GM21423 (cell line): ENCODE measurements at regions not wholly inside any gene's neighbourhood (a gene's known extent, or its start where the extent isn't known, plus 50 kb on each side); places are given as distances from the start of the nearest gene placed in this dataset.

Source experiments
- ATAC-seq: cut with Tn5 transposase; IDR thresholded peaks from one replicate; pipeline ENCODE4 v1.9.1; 2021; ENCODE audit warnings: mild to moderate bottlenecking, moderate library complexity; ENCODE audit not compliant: unreplicated experiment

DNA sequence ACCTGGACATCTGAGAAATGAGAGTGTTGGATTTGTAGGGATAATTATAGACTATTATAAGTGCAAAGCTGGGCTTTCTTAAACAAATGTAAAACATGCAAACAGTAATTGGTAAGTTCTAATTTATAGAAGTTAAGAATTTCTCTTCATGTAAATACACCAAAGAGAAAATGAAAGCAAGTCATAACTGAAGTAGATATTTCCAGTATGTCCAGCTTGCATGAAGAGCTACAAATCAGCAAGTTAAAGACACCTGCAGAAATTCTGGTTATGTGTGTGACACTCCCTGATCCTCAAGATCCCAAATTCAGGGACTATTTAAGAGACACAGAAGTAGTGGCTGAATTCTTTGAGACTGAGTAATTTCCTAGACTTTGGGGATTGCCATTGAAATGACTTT is 308.9 kb downstream of the TLE4 start:
- ATAC-seq = peak; percentile 37

DNA sequence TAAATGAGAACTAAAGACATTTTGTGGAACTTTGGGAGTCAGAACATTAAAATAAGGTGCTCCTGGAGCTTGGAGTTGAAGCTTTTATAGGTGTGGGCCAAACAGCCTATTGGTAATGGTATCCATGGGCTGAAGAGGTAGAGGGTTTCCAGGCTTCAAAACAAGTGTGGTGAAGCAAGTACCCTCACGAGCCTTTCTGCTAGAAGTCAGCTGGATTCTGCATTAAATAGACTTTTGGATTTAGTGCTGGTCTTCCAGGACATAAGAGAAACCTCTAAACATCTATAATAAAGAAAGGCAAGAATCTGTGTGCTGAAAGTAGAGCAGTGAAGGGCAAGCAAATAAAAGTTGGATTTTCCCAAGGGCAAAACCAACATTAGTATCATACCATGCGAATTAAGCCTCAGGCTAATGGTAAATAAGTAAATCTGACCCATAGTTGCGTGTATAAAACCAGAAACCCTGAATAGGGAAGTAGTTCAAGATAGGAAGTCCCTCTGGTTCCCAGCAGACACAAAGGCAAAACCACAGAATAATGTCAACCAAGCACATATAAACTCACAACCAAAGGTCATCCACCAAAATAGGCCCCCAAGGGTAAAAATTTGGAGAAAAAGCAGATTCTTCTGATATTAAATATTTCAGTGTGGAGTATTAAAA is 306.3 kb downstream of the TLE4 start:
- ATAC-seq = peak; percentile 51

DNA sequence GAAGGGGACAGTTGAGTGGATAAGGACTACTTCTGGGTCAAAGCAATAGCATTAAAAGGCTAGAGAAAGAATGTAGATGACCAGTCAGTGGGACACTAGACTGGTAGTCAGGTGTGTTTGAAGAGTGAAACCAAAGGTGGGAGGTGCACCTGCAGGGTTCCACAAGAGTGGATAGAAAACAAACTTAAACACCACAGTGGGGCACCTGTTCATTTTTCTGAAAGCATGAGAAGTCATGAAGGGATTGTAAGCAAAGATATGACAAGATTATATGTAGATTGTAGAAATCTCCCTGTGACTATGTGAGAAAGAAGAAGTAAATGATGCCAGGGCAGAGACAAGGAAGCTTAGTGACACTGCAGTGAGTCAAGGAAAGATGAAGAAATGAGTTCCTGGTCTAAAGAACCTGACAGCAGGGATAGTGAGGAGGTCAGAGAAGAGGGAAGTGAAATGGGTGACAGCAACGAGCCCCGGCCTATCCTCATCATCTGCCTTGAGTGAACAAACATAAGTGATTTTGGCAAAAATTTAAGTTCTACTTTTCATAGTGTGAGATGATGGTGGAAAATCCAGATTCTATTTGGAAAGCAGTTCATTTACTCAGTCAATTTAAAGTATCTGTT is 296.9 kb downstream of the TLE4 start:
- peak; percentile 59 for ATAC-seq

DNA sequence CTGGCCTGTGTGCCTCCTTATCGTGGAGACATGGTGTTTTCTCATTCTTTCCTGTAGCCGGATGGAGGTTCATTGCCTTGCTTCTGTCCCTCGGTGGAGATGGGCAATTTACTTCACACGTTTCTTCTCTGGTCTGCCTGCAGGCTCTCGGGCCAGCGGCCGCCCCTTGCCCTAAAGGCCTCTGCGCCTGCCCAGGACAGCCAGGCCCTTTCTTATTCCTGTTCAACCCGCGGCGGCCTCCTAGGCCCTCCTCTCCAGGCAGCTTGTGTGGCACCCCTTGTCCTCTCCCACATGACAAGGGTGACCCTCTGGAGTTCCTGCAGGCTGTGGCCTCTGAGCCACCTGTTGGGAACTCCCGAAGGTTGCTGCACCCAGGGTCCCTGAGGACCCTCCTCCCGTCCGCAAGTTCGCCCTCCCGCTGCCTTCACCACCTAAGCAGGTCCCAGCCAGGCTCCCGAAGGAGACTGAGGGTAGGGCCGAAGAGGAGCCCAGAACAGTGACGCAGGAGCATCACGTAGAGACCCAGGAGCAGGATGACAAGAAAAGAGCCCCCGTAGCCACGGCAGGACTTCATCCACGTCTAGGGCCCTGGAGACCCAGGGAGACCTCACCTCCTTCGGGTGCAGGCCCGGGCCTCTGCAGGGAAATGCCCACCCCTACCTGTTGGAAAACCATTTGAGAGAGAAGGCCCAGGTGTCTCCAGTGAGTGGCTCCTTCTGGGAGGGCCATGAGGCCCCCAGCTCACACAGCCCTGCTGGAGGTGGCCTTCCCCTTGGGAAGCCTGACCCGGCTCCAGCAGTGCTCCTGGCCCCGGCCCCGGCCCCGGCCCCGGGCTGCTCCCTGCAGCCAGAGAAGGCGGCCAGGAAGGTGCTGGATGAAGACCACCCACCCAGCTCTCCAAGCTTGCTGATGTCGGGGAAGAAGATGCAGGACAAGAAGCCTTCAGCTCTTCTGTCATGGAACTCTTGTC is 291.4 kb downstream of the TLE4 start:
- no peak for ATAC-seq

DNA sequence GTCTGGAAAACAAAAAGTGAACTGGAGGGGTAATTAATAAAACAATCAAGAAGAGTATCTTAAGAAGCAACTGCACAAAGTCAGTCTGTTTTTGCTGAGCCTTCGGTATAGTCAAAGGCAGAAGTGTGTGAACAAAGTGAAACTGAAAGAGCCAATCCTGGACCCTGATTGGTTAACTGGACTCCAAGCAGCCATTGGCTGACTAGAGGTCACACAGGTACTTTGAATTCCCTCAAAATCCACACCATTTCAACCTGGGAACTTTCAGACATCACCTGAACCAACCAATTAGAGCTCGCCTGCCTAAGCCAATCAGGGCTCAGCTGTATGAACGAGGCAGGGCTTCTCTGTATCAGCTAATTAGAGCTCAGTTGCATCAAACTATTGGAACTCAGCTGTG is 286.7 kb downstream of the TLE4 start:
- ATAC-seq = peak; percentile 77

DNA sequence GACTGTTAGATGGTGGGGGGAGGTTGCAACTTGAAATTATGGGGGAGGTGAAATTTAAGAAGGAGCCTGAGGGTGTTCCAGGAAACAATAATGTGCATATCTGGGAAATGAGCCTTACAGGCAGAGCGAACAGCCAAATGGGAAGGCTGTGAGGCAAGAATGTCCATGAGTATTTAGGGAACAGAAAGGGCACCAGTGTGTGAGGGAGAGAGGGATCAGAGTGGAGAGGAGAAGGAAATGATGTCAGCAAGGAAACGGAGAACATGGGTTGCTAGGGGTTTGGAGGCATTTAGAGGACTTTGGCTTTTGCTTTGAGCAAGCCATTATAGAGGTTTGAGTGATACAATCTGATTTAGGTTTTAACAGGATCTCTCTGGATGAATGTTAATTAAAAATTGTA is 285.4 kb downstream of the TLE4 start:
- no peak for ATAC-seq

- no peak for ATAC-seq
Observed at GRCh38 chr9:79847074-79847473, 275.3 kb downstream of the TLE4 start.

- no peak for ATAC-seq
Observed at GRCh38 chr9:79829566-79830302, 258.0 kb downstream of the TLE4 start.

DNA sequence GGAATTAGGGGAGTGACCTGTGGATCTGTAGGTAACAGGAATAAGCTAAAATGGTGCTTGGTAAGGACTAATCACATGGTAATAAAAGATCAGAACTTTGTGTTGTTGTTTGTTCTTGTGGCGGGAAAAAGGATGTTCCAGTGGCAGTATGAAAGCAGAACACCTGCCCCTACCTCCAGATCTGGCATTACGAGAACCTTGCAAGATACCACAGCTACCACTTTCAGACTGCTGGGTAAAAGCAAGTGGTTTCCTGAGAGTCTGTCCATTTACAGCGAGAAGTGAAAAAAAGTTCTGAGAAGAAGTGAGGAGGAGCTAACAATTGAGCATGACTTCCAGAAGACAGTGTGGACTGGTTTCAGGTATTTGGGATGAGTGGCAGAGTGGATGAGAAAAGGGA is 252.5 kb downstream of the TLE4 start:
- ATAC-seq = peak; percentile 99

GRCh38 chr9:79817438-79818004 is 245.8 kb downstream of the TLE4 start:
- peak; percentile 81 for ATAC-seq

GRCh38 chr9:79813258-79813638 is 241.5 kb downstream of the TLE4 start:
- no peak for ATAC-seq

DNA sequence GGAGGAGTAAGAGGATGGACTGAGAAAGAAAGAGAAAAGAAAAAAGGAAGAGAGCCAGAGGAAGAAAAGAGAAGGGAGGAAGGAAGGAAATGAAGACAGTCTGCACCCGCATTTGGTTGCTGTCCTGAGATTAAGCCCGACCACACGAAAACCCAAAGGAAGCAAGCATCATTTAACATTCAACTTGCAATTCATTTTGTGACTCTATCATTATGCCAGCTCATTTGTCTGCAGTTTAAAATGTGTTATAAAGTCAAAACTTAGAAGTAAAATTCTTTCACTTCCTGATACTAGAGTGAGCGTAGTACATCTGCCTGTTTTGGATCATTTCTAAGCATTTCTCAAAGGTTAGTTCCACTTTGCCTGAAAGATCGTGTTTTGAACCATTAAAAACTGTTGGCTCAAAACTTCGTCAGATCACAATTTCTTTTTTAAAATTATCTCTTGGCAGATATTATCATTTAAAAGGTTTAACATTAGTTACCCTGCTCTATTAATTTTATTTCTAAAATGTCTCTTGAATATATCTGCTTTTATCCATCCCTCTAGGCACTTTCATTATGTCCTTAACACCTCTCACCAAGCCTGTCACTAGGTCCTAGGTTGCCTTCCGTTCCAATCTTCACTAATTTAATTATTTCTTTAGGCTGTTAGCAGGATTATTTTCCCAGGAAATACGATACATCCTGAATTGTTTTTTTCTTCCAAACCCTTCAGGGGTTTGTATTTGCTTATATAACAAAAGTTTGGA is 240.9 kb downstream of the TLE4 start:
- ATAC-seq = peak; percentile 82

DNA sequence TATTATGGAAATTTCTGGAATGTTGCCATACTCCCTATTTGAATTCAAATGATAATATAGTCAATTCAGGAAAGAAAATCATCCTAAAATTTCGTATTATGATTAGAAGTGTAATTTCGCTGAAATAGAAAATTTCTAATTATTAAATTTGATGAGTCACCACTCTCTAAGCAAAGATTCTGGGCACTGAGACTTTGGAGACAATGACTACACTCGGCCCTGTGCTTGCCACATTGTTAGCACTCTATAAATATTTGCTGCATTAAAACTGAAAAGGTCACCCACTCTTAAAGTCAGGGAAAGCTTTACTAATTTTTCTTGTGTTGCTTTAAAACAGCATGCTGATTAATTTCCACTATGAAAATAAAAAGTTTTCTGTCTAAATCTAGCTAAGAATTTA is 240.3 kb downstream of the TLE4 start:
- peak; percentile 19 for ATAC-seq

- no peak for ATAC-seq
Observed at GRCh38 chr9:79809931-79810330, 238.2 kb downstream of the TLE4 start.

GRCh38 chr9:79809316-79809876 is 237.6 kb downstream of the TLE4 start:
- no peak for ATAC-seq

DNA sequence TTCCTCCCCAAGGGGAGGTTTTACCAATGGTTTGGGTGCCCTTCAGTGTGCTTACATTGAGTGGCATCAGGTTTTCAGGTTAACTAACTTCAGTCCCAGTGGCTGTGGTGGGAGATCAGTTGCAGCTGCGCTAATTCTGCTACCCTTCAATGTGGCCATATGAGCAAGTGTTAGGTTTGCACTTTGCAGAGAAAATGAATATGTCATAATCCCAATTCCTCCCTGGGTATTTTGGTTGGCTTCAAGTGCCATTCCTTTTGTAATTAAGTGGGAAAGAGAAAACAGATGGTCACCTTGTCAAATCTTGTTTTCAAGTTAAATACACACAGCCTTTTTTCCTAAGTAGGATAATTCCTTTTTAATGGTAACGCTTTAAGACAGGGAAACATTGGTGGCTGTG is 236.2 kb downstream of the TLE4 start:
- ATAC-seq = no peak

DNA sequence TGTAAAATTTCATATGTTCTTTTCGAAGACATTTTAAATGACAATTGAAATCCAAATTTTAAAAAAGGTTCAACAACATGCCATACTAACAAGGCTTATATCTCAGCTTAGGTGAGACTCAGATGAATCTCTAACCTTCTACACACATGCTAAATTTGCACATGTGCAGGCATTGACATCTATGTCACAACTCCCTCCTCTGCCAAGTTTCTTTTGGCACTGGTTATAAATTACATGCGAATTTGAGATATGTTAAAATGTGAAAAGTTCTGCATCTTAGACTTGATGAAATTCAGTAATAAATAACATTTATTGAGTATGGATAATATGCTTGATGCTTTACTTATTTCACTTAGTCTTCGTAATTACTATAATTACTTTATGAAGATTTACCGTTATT is 234.3 kb downstream of the TLE4 start:
- no peak for ATAC-seq

DNA sequence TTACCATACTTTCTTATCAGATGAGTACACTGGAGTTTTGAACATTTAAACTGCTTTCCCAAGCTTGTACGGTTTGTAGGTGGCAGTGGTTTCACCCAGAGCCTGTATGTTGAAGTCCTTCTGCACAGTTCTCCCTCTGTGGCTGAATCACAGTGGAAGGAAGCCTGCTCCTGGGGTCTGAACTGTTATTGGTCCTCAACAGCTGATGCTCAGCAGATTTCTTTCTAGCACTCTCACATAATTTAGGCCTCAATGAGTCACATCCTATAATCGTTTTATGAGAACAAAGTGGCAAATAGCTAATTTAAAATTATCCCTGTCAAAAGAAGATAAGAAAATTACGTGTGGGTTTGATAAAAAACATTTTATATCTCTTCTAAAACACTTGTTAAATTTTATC is 229.7 kb downstream of the TLE4 start:
- ATAC-seq = no peak

DNA sequence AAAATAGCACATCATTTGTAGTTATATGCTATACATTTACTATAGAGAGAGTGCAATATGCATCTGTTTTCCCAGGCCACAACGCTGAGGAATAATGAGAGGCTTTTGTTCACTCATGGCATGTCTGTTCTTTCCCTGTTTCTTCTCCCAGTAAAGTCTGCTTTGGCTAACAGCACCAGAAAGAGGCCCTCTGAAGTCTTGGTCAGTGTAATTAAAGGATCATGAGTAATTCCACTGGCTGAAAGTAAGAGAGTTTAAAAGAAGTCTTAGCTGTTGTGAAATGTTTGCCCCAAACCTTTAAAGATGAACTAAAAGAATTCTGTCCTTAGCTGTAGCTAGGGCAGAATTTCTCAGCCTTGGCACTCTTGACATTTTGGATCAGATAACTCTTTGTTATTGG is 228.8 kb downstream of the TLE4 start:
- no peak for ATAC-seq
